ENCODE measurements at regions not wholly inside any gene's neighbourhood (a gene's known extent, or its start where the extent isn't known, plus 50 kb on each side); places are given as distances from the start of the nearest gene placed in this dataset.

DNA sequence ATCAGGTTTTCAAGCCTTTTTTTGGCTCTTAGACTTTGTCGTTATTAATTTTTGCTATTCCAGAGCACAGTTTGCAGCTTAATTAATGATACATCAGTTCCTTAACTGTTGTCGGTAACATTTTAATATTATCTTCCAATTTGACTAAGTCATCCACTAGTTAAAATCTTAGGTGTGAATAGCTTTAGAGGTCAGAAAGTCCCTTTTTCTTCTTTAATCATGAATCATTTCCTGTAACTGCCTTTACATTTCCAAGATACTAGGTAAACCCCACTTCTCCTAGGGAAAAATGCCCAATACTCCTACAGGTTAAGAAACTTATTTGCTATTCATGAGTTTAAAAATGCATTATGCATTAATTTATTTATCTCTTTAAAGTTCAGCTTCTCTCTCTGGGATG is 260.9 kb upstream of the CFAP20DC start:
- ChIA-PET POLR2A (no interaction called here), CTCF (no interaction called here)
- TF ChIP-seq, protein P1, sequence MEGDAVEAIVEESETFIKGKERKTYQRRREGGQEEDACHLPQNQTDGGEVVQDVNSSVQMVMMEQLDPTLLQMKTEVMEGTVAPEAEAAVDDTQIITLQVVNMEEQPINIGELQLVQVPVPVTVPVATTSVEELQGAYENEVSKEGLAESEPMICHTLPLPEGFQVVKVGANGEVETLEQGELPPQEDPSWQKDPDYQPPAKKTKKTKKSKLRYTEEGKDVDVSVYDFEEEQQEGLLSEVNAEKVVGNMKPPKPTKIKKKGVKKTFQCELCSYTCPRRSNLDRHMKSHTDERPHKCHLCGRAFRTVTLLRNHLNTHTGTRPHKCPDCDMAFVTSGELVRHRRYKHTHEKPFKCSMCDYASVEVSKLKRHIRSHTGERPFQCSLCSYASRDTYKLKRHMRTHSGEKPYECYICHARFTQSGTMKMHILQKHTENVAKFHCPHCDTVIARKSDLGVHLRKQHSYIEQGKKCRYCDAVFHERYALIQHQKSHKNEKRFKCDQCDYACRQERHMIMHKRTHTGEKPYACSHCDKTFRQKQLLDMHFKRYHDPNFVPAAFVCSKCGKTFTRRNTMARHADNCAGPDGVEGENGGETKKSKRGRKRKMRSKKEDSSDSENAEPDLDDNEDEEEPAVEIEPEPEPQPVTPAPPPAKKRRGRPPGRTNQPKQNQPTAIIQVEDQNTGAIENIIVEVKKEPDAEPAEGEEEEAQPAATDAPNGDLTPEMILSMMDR (IDR thresholded peaks at IDR 0.05; ENCODE audit: low read depth, low read length) = no peak
- H3K27ac ChIP-seq (ENCODE audit: low read depth, low read length) = no peak overlapping the region
- DNase-seq (ENCODE audit: low read depth, low spot score) = no peak
- no peaks in the 10 kb centered on the region for H3K27me3 ChIP-seq (ENCODE audit: control insufficient read depth, insufficient read depth, low read length)
- H3K9me3 ChIP-seq (ENCODE audit: control insufficient read depth, insufficient read depth, low read length) = no peaks in the 10 kb centered on the region
- H3K4me3 ChIP-seq (ENCODE audit: low read depth, low read length) = no peak overlapping the region

DNA sequence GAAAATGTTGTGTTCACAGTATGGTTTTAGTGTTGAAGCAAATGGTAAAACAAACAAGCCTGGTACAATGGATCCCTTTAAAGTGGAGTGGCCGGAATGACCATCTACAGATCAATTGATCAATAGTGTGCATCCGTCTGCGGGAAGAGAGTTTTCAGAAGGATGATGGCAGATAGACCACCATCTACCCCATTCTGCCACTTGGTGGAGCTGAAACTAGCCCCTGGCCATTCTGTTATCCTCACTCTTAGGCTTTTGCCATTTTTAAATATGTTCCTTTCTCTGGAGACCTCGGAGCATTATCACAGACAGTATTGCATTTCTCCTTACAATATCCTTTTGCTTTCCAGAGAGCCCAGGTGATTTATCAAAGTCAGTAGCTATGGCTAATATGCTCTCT is 258.9 kb upstream of the CFAP20DC start:
- no peaks in the 10 kb centered on the region for H3K9me3 ChIP-seq (ENCODE audit: control insufficient read depth, insufficient read depth, low read length)
- CTCF ChIA-PET = interaction anchor here (0.6 to 1.0 kb wide), 2 partner anchors 141 to 392 kb away, joined by 3 read pairs; no protein-coding TSS in a partner anchor
- TF ChIP-seq, protein P1 (IDR thresholded peaks at IDR 0.05; ENCODE audit: low read depth, low read length) = no peak; the same call in 1 of the 2 replicates
- no peak overlapping the region for H3K4me3 ChIP-seq (ENCODE audit: low read depth, low read length)
- POLR2A ChIA-PET = interaction anchor here (0.7 kb wide), 1 partner anchor 77 kb away, joined by 3 read pairs; no protein-coding TSS in a partner anchor
- H3K27ac ChIP-seq (ENCODE audit: low read depth, low read length) = no peak overlapping the region
- no peaks in the 10 kb centered on the region for H3K27me3 ChIP-seq (ENCODE audit: control insufficient read depth, insufficient read depth, low read length)
- no peak for DNase-seq (ENCODE audit: low read depth, low spot score)

DNA sequence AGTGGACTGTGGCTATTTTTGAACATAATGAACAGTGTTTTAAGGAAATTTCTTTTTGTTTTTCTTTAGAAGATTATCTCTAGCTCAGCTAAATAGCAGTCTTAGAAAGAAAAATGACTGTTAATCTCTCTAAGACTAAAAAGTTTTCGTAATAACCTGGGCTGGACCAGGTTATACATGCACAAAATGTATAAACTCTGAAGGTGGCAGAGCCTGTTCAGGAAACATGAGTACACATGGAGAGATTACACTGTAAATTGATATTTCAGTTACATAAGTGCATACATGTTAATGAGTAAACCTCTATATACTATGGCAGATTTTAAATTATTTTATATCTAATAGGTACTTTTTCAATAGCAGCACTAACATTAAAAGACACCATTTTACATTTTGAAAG is 258.2 kb upstream of the CFAP20DC start:
- Histone ChIP-seq H3K9me3 (ENCODE audit: control insufficient read depth, insufficient read depth, low read length) (no peaks in the 10 kb centered on the region), H3K27me3 (ENCODE audit: control insufficient read depth, insufficient read depth, low read length) (no peaks in the 10 kb centered on the region), H3K27ac (ENCODE audit: low read depth, low read length) (no peak overlapping the region), H3K4me3 (ENCODE audit: low read depth, low read length) (no peak overlapping the region)
- CTCF ChIA-PET = interaction anchor here (0.6 to 1.0 kb wide), 2 partner anchors 142 to 392 kb away, joined by 3 read pairs; no protein-coding TSS in a partner anchor
- DNase-seq (ENCODE audit: low read depth, low spot score) = no peak
- POLR2A ChIA-PET = no interaction called here
- TF ChIP-seq, protein P1 (IDR thresholded peaks at IDR 0.05; ENCODE audit: low read depth, low read length) = no peak

DNA sequence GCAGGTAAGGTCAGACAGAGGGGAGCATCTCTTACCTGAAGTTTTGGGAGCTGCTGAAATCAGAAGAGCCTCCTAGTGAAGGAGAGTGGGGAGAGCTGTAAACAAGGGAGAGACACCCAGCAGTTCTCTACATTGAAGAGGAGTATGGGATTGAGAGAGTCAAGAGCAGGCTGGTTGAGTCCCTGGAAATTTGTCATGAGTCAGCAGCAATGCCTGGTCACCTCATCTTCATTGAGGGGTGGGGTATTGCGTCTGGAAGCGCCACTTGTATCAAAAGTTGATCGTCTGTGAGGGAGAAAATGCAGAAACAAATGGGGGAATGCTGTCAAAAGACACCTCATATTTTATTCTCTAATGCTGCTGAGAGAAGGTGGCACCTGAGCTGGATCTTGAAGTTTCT is 256.6 kb upstream of the CFAP20DC start:
- ChIA-PET POLR2A (no interaction called here), CTCF (interaction anchor here (0.9 kb wide), 1 partner anchor 269 kb away, joined by 3 read pairs; no protein-coding TSS in a partner anchor)
- DNase-seq (ENCODE audit: low read depth, low spot score) = no peak
- H3K27ac ChIP-seq (ENCODE audit: low read depth, low read length) = no peak overlapping the region
- H3K27me3 ChIP-seq (ENCODE audit: control insufficient read depth, insufficient read depth, low read length) = no peaks in the 10 kb centered on the region
- H3K4me3 ChIP-seq (ENCODE audit: low read depth, low read length) = no peak overlapping the region
- no peaks in the 10 kb centered on the region for H3K9me3 ChIP-seq (ENCODE audit: control insufficient read depth, insufficient read depth, low read length)
- TF ChIP-seq, protein P1 (IDR thresholded peaks at IDR 0.05; ENCODE audit: low read depth, low read length) = no peak

DNA sequence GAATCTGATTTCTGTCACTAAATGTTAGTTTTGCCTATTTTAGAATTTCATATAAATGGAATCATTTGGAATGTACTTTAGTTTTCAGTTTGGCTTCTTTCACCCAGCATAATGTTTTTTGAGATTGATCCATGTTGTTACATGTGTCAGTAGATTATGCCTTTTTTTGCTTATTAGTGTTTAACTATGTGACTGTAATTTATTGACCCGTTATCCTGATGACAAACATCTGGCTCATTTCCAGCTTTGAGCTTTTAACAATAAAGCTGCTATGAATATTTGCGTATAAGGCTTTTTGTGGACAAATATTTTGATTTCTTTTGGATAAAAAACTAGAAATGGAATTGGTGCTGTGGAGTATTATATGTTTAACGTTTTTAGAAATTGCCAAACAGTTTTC is 254.5 kb upstream of the CFAP20DC start:
- Histone ChIP-seq H3K27me3 (ENCODE audit: control insufficient read depth, insufficient read depth, low read length) (no peaks in the 10 kb centered on the region), H3K4me3 (ENCODE audit: low read depth, low read length) (no peak overlapping the region), H3K9me3 (ENCODE audit: control insufficient read depth, insufficient read depth, low read length) (no peaks in the 10 kb centered on the region), H3K27ac (ENCODE audit: low read depth, low read length) (no peak overlapping the region)
- ChIA-PET POLR2A (no interaction called here), CTCF (interaction anchor here (0.8 kb wide), 1 partner anchor 9 kb away, joined by 3 read pairs; no protein-coding TSS in a partner anchor)
- TF ChIP-seq, protein P1 (IDR thresholded peaks at IDR 0.05; ENCODE audit: low read depth, low read length) = no peak
- DNase-seq (ENCODE audit: low read depth, low spot score) = no peak
